HS-5 (cell line): ENCODE measurements at regions not wholly inside any gene's neighbourhood (a gene's known extent, or its start where the extent isn't known, plus 50 kb on each side); places are given as distances from the start of the nearest gene placed in this dataset.
A peak's percentile ranks its signal among the peaks of the same experiment; 100 is the strongest.
"Not testable (repeated sequence)": the region's sequence is repeated elsewhere in the genome, so short reads cannot be mapped to it uniquely, and the experiment has no call there.

Experiments used
- DNase-seq: peaks from one replicate; pipeline ENCODE4 v3.0.0-alpha.2; 2012; ENCODE audit warnings: low read depth

DNA sequence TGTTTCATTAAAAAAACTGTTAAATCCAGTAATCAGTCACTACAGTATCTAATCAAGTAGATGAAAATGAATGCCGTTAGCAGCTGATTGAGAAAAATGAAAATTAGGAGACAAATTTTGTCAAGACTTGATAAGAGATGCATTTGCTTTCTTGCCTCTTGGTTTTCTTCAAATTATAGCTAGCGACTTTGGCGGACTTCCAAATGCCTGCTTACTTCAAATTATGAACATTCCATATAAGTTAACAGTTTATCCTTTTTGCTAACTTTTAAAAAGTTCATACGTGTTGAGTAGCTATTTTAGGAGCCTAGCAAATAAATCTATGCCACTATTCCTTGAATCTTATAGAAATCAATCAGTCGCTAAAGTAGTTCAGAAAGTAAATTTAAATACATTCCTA, 58.8 kb downstream of the PPP4R3C start:
- DNase-seq, result no peak

DNA sequence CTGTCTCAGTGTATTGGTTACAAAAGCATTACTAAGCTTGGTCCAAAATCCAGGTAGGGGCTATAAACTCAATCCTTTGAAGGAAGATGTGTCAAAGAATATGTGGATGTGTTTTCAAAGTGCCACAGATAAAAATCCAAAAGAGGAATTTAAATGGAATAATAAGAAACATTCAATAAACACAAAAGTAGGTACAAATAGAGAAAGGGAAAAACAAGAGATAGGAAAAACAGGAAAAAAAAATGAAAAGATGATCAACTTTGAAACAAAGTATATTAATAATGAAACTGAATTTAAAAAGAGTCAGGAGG, 64.0 kb downstream of the PPP4R3C start:
- DNase-seq, result no peak

DNA sequence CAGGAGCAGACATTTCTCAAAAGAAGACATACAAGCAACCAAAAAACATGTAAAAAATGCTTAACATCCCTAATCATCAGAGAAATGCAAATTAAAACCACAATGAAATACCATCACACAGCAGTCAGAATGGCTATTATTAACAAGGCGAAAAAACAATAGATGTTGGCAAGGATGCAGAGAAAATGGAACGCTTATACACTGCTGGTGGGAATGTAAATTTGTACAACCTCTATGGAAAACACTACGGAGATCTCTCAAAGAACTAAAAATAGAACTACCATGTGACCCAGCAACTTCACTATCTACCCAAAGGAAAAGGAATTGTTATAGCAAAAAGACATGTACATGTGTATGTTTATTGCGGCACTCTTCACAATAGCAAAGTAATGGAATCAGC, 71.5 kb downstream of the PPP4R3C start:
- DNase-seq, result no peak

DNA sequence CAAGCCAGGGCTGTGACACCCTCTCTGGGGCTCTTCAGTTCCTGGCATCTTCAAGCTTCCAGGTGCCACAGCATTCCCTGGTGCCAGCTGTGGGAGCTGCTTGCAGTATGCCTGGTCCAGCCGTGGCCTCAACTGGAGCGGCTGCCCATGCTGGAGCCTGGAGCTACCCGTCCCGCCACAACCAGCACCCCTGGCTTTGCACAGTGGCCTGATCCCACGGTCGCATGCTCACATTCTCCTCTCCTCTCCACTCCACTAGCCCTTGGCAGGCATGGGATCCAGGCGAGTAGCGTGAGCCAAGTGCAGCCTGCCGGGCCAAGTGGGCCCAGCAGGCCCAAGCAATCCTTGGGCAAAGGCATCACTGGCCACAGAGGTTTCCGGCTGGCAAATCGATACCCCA, 81.7 kb downstream of the PPP4R3C start:
- DNase-seq, result no peak

DNA sequence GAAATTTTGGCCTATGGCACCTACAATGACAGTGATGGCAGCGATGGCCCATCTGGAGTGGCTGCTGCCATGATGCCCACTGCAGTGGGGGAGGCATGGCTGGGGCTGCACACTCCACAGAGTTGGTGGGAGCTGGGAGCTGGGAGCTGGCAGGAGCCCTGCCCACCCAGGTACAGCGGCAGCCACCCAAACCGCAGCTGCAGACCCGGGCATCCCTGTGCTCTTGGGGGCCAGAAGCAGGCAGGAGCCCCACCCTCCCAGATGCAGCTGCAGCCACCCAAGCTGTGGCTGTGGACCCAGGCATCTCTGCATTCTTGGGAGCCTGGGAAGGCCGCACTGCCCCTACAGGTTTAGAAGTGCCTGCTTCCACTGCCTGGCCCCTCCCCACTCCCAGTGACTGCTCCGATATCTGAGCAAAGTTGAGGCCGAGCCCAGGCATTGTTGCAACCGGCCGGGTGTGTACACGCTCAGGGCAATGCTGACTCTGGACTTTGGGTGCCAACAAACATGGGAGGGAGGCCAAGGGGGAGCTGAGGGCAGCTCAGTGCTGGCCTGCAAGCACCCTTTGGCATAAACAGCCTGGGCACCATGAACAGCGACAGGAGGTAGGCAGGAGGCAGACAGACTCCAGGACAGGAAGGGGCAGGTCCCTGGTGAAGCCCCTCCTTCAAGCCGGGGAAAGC, 82.8 kb downstream of the PPP4R3C start:
- DNase-seq, result no peak

DNA sequence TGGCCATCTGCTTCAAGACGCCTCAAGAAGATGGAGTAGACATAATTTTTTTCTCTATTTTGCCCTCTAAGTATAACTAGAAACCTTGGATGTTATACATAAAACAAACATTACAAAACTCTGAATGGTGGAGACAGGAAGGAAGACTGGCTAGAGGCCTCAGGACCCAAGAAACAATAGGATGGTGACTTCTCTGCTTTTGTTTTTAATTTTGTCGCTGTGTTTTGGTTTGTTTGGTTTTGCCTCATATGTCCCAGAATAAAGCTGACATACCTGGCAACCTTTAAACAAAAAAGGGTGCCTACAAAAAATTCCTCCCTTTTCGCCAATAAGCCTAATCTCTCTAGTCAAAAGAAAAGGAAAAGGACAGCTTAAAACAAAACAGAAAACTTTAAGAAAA, 109.1 kb downstream of the PPP4R3C start:
- DNase-seq, result no peak

DNA sequence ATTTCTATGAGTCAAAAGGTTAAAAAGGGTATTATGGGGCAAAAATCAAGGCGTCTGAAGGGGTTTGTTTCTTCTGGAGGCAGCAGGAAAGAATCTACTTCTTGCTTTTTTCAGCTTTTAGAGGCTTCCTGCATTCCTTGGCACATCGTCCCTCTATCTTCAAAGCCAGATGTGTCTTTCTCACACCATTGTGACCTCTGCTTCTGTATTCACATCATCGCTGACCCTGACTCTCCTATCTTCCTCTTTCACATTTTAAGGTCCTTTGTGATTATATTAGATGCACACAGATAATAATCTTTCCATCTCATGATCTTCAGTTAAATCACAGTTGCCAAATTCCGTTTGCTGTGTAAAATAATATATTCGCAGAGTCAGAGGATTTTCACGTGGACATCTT, 112.7 kb downstream of the PPP4R3C start:
- DNase-seq, result no peak

DNA sequence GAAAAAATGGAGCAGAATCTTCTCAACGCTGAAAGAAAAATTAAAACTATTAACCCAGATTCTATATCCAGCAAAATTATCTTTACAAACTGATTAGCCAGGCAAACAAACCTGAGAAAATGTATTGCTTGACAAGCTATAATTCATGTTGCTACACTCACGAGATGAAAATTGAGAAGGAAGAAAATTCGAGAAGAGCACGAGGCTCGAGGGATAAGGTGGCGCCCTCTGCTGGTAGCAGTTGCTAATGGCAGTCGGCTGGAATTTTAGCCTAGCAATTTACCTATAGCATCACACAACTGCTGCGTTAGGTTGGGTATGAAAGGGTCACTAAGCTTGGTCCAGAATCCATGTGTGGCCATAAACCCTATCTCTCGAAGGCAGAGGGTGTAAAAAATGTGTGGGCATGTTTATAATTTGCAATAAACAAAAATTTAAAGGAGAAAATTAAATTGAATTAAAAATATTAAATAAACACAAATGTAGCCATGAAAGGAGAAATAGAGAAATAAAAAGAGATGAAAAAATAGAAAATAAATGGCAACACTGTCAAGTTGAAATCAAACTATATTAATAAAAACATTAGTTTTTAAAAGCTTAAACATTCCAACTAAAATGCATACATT, 126.6 kb downstream of the PPP4R3C start:
- DNase-seq, result peak; percentile 10

DNA sequence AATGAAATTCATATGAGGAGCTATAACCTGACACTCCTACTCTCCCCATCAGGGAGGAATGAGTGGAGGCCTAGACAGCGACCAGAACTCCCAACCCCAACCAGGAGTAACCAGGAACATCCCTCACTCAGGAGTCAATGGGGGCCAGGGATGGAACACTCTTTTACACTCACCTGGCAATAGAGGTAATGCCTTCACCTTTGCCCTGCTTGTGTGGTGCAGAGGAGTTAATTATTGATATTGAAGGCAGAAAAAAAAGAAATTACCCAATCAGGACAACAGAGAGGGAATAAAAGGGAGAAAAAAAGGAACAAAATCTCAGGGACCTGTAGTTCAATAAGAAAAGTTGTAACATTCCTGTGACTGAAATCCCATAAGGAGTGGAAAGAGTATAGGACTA, 141.5 kb downstream of the PPP4R3C start:
- DNase-seq, result no peak

DNA sequence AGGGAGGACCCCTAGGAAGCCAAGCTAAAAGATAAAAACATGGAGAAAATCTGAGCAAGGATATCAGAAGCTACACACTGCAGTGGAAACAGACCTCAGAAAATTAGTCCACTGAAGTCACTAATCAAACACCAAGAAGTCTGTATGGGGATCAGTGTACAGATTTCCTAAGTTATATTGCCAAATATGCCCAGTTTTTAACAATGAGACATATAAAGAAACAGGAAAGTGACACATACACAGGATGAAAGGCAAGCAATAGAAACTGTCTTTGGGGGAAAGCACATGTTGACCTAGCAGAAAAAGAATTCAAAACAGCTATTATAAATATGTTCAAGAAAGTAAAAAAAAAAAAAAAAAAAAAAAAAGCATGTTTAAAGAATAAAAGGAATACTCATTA, 153.7 kb downstream of the PPP4R3C start:
- DNase-seq, result peak; percentile 31

DNA sequence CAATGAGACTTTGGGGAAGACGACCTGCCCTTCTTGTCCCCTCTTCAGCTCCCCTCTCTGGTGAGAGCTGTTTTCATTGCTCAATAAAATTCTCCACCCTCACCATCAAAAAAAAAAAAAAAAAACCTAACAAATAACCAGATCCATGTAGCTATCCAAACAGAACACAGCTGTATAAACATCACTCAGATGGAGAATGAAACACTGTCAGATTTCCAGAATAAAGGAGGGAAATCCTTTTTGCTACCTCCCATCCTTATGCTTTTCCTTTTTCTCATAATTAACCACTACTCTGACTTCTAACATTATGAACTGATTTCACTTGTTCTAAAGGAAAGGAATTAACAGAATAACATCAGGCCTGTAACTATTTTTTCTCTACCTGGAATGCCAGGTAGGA, 155.6 kb downstream of the PPP4R3C start:
- no peak for DNase-seq

DNA sequence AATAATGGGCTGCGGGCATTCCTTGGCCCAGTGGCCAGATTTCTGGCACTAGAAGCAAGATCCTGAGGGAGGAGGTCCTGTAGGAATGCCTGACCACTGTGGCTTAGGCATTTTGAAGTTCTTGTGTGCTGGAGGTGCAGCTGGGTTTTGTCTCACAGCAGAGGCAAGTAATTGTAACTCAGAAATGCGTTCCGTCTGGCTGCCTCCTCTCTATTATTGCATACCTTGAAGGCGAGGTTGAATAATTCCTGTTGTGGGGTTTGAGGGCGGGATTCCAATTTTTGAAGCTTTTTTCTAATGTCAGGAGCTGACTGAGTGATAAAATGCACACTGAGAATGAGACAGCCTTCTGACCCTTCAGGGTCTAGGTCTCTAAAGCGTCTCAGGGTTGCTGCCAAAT, 170.6 kb downstream of the PPP4R3C start:
- not testable (repeated sequence) for DNase-seq

DNA sequence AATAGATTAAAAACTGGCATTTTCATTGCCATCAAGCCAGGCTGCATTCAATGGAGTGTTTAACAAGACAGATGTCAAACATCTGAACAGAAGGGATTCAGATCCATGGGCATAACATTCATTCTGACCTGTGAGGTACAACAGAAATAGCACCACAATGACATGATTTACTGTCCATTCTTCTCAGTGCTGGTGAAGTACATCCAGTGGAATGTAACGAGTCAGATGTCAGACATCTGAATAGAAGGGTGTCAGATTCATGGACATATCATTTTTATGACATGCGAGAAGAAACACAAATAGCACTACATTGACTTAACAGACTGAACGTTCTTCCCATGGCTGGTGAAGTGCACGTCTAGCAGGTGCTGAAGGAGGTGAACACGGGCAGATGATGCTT, 186.4 kb downstream of the PPP4R3C start:
- peak; percentile 11 for DNase-seq

DNA sequence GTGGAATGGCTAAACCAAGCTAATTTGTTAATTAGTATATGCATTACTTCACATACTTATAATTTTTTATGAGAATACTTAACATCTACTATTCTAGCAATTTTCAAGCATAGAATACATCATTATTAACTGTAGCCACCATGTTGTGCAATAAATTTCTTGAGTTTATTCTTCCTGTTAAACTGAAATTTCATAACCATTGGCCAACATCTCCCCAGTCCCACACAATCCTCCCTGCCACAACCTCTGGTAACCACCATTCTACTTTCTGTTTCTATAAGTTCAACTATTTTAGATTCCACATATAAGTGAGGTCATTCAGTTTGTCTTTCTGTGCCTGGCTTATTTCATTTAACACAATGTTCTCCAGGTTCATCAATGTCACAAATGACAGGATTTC, 208.5 kb downstream of the PPP4R3C start:
- no peak for DNase-seq

DNA sequence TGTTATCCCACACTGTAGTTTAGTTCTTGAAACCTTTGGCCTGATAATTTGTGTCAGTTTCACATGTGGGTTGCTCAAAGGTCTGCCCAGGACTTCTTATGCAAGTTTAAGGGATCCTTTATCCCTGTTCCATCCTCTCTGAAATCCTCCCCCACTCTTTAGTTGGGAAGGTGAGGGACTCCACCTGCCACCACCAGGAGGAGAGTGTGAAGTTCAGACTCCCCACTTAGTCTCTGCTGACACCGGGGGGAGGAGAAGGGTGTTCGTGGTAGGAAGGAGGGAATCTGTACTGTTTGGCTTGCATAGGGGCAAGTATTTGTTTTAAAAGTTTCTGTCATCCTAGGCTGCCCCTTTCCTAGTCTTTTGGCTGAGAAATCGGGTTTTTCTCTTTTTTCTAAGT, 211.8 kb downstream of the PPP4R3C start:
- no peak for DNase-seq

DNA sequence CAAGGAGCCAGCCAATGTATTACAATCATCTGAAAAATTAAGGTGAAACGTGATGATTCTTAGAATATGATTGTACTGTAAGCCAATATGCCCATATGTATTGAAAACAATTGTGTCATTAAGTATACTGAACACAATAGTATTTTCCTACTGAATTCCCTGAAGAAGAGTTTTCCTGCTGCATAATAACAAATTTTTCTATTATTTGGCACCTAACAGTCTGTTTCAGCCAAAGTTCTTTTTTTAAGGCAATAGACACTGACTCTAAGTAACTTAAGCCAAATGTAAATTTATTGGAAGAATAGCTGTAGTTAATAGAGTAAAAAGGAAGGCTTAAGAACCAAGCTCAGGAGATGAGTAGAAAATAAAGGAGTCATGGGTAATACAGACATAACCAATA, 220.6 kb downstream of the PPP4R3C start:
- DNase-seq, result no peak

DNA sequence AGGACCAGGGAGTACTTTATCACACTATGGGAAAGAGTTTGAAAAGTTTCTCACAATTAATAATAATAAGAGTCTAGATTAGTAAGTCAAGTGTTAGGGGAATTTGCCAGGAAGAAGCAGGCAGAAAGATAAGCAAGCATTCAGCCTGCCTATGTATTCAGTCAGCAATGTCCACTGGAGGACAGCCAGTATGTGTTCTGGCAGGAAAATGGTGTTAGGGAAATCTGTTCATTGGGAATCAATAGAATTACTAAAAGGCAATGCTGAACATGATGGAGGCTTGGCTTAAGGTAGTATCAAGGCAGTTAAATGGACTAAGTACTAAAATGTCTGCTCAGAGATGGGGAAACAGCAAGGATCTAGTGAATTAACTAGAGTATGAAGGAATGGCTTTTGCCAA, 221.2 kb downstream of the PPP4R3C start:
- DNase-seq, result no peak

DNA sequence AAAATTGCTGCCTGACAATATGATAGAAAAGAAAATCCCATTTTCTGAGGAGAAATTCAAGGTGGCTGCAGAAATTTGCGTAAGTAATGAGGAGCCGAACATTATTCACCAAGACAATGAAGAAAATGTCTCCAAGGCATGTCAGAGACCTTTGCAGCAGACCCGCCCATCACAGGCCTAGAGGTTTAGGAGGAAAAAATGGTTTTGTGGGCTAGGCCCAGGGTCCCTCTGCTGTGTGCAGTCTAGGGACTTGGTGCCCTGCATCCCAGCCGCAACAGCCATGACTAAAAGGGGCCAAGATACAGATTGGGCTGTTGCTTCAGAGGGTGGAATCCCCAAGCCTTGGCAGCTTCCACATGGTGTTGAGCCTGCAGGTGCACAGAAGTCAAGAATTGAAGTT, 223.1 kb downstream of the PPP4R3C start:
- DNase-seq, result not testable (repeated sequence)

DNA sequence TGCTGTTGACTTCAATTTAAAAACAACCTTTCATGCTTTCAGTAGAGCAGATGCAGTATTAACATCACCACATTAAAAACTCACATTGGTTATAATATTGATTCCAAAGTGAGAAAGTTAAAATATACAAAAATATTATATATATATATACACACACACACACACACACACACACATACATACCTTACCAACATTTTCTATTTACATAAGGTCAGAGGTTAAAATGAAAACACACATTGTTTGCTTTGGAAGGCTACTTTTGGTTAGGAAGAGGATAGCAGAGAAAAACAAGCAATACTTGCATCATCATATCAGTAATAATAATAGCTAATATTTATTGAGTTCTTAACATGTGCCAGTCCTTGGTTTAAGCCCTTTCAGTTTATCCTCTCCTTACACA, 226.5 kb downstream of the PPP4R3C start:
- no peak for DNase-seq

DNA sequence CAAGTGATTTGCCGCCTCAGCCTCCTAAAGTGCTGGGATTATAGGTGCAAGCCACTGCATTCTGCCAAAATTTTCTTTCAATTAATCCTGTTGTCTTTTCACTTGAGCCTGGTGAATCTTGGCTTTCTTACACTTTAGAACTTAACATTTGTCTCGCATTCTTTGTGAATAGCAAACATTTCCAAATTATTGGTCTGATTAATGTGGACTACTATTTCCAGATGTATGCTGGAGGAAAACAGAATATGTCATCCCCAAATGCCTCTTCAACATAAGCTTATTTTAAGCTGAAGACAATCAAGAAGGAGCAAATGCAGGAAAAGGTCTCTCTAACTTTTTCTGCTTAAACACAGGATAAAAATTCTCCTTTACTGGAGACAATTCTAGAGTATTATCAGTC, 233.4 kb downstream of the PPP4R3C start:
- DNase-seq, result no peak

DNA sequence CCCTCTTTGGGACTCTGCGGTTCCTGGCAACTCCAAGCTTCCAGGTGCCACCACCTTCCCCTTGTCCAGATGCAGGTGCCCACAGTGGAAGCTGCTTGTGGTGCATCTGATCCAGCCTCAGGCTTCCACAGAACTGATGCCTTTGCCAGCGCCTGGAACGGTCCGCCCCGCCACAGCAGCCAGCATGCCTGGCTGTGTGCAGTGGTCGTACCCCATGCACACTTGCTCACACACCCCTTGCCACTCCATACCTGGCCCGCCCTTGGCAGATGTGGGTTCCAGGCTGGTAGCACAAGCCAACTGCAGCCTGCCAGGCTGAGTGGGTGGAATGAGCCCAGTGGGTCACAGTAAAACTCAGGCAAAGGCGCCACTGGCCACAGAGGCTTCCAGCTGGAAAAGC, 240.5 kb downstream of the PPP4R3C start:
- DNase-seq, result no peak

DNA sequence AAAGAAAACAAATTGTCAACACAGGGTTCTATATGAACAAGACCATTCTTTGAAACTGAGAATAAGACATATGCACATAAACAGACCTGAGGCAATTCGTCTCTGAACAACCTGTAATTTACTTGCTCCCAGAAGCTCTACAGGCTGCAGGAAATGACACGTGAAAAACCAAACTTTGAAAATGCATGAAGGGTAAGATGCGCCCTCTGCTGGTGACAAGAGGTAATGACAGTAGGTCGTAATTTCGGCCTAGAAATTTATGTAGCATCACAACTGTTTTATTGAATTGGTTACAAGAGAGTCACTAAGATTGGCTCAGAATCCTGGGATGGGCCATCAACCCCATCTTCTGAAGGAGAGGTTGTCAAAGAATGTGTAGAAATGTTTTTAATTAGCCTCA, 276.5 kb downstream of the PPP4R3C start:
- peak; percentile 15 for DNase-seq

DNA sequence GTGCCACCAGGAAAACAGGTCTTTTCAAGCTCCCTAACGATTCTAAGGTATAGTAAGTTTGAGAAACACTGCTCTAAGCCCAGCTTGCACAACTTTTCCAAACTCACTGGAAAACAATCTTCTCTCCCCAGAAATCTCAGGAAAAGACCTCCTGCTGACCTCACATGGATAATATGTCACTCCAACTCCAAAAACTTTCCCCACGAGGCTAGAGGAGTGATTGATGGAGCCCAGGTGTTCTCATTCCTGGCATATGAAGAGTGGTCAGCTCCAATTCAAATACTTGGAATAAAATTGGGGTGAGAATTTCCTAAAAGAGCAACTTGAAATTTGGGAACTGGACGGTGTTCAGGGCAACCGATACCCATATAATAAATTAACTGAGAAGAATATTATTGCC, 299.9 kb downstream of the PPP4R3C start:
- no peak for DNase-seq

DNA sequence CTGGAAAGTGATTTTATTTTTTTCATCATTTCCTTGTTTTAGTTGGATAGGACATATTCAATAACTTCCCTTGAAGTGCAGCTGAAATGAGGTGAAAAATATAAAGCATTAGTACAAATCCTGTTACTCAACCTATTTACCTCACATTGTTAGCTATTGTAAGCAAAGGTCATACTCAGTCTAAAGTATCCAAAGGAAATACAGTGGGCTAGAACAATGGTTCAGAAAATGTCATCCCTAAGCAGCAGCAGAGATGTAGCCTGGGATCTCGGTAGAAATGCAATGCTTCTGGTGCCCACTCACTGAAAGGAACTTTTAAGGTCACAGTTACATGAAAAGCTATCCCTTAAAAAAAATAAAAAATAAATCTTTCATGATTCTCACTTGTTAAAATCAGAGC, 300.6 kb downstream of the PPP4R3C start:
- no peak for DNase-seq
